CD4-positive, CD25-positive, alpha-beta regulatory T cell (primary cell): ENCODE measurements at regions not wholly inside any gene's neighbourhood (a gene's known extent, or its start where the extent isn't known, plus 50 kb on each side); places are given as distances from the start of the nearest gene placed in this dataset.
A peak's percentile ranks its signal among the peaks of the same experiment; 100 is the strongest.

Experiments
- ATAC-seq, 2 donors: fragments of 150-1000 bp; cut with Tn5 transposase; one replicate each; pipeline ENCODE4 v1.10.0; 2021; ENCODE audit warnings: low read depth in 2 of 2, moderate number of reproducible peaks in 2 of 2, moderate library complexity in 1 of 2
- DNase-seq, 3 donors: peaks; one replicate each; pipeline versions ENCODE4 v3.0.0 to v3.0.0-alpha.2; 2012 to 2022; ENCODE audit warnings: mixed read lengths in 1 of 3
- H3K27ac ChIP-seq: one replicate; pipeline ENCODE4 v1.7.0; 2013; ENCODE audit warnings: mild to moderate bottlenecking, low read length; ENCODE audit not compliant: insufficient read depth, poor library complexity, severe bottlenecking
- H3K27me3 ChIP-seq: one replicate; pipeline ENCODE4 v1.7.0; 2013; ENCODE audit warnings: low read length; ENCODE audit not compliant: control insufficient read depth, insufficient read depth
- H3K36me3 ChIP-seq: one replicate; pipeline ENCODE4 v1.7.0; 2013; ENCODE audit warnings: mild to moderate bottlenecking, low read length, moderate library complexity; ENCODE audit not compliant: control insufficient read depth, insufficient read depth
- H3K4me1 ChIP-seq: 2 replicates; pipeline ENCODE4 v1.7.0; 2013; ENCODE audit warnings: mild to moderate bottlenecking, low read length; ENCODE audit not compliant: insufficient read depth, control insufficient read depth, poor library complexity, severe bottlenecking
- H3K4me3 ChIP-seq: one replicate; pipeline ENCODE4 v1.7.0; 2013; ENCODE audit warnings: low read depth, mild to moderate bottlenecking, low read length, moderate library complexity
- H3K9me3 ChIP-seq, 2 experiments: 1 replicate in 1 of 2; 2 replicates in 1 of 2; pipeline ENCODE4 v1.7.0; 2013; ENCODE audit warnings: low read length in 2 of 2, mild to moderate bottlenecking in 1 of 2, moderate library complexity in 1 of 2; ENCODE audit not compliant: control insufficient read depth in 2 of 2
- H3K27ac Mint-ChIP-seq, 3 donors: one replicate each; pipeline ENCODE4 v1.8.0; 2020 to 2022; ENCODE audit warnings: mild to moderate bottlenecking in 3 of 3, mixed read lengths in 3 of 3, moderate library complexity in 2 of 3
- H3K27me3 Mint-ChIP-seq: one replicate; pipeline ENCODE4 v1.8.0; 2022; ENCODE audit warnings: mild to moderate bottlenecking, mixed read lengths
- H3K36me3 Mint-ChIP-seq: one replicate; pipeline ENCODE4 v1.8.0; 2020; ENCODE audit warnings: mixed read lengths
- H3K4me1 Mint-ChIP-seq, 4 donors: one replicate each; pipeline ENCODE4 v1.8.0; 2020 to 2022; ENCODE audit warnings: mixed read lengths in 4 of 4, mild to moderate bottlenecking in 1 of 4
- H3K4me3 Mint-ChIP-seq, 4 donors: one replicate each; pipeline ENCODE4 v1.8.0; 2020 to 2022; ENCODE audit warnings: mild to moderate bottlenecking in 4 of 4, mixed read lengths in 4 of 4, moderate library complexity in 3 of 4
- H3K9me3 Mint-ChIP-seq, 7 donors: one replicate each; pipeline ENCODE4 v1.8.0; 2020 to 2022; ENCODE audit warnings: mixed read lengths in 7 of 7, mild to moderate bottlenecking in 3 of 7, moderate library complexity in 2 of 7

GRCh38 chr9:79390781-79391770 is 180.7 kb upstream of the TLE4 start:
- no peaks in the 10 kb centered on the region for H3K36me3 Mint-ChIP-seq
- H3K4me1 ChIP-seq, result no peaks in the 10 kb centered on the region
- no peak overlapping the region for H3K27ac ChIP-seq
- no peaks in the 10 kb centered on the region for H3K9me3 Mint-ChIP-seq
- no peak overlapping the region for H3K4me3 Mint-ChIP-seq
- H3K27ac Mint-ChIP-seq, result no peak overlapping the region
- no peaks in the 10 kb centered on the region for H3K9me3 ChIP-seq
- H3K27me3 Mint-ChIP-seq, result no peaks in the 10 kb centered on the region
- ATAC-seq, result no peak
- no peaks in the 10 kb centered on the region for H3K27me3 ChIP-seq
- no peaks in the 10 kb centered on the region for H3K36me3 ChIP-seq
- H3K4me1 Mint-ChIP-seq, result no peaks in the 10 kb centered on the region
- H3K4me3 ChIP-seq, result no peak overlapping the region
- DNase-seq, result no peak

DNA sequence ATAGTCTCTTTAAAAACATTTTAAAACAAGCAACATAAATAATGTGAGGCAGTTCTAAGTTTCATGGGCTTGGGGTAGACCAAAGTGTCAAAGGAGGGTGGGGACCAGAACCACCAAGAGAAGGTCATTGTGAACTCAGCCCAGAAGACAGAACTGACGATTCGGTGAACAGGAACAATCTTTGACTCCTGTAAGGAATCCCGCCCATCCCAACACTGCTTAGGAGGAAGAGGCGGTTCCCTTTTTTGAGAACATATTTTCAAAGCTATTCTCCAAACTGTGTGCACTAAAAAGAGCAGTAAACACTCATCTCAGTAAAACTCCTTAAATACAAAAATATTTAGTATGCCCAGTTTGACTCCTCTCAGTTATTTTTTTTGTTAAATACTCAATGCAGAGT is 176.5 kb upstream of the TLE4 start:
- H3K27me3 ChIP-seq, result no peaks in the 10 kb centered on the region
- Mint-ChIP-seq H3K4me1 (no peaks in the 10 kb centered on the region), H3K4me3 (no peak overlapping the region), H3K27me3 (no peaks in the 10 kb centered on the region), H3K27ac (no peak overlapping the region), H3K9me3 (no peaks in the 10 kb centered on the region), H3K36me3 (no peaks in the 10 kb centered on the region)
- ATAC-seq, result no peak
- no peaks in the 10 kb centered on the region for H3K4me1 ChIP-seq
- DNase-seq, result no peak
- H3K9me3 ChIP-seq, result no peaks in the 10 kb centered on the region
- no peak overlapping the region for H3K27ac ChIP-seq
- H3K36me3 ChIP-seq, result no peaks in the 10 kb centered on the region
- no peak overlapping the region for H3K4me3 ChIP-seq

- Mint-ChIP-seq H3K4me3 (no peak overlapping the region), H3K27ac (no peak overlapping the region)
Measured at GRCh38 chr9:79395755-79396154, 176.0 kb upstream of the TLE4 start.

DNA sequence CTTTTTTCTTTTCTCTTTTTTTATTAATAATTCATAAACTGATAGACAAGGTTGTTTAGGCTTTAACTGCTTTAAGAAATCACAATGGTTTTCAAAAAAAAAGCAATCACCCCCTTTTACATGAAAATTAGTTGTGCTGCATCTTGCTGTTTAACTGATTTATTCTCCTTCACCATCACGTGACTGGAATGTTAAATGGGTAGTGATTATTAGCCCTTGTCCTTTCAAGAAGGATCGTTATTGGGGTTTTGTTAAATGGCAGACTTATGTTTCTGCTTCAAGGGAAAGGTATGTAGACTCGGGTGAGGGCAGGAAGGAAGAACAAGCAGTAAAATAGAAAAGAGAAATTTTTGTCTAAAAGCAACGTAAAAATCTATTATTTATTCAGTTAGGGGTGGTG is 175.6 kb upstream of the TLE4 start:
- Mint-ChIP-seq H3K4me3 (no peak overlapping the region), H3K4me1 (no peaks in the 10 kb centered on the region), H3K9me3 (no peaks in the 10 kb centered on the region), H3K36me3 (no peaks in the 10 kb centered on the region), H3K27ac (no peak overlapping the region), H3K27me3 (no peaks in the 10 kb centered on the region)
- Histone ChIP-seq H3K27ac (no peak overlapping the region), H3K4me1 (no peaks in the 10 kb centered on the region), H3K4me3 (no peak overlapping the region), H3K36me3 (no peaks in the 10 kb centered on the region), H3K27me3 (no peaks in the 10 kb centered on the region), H3K9me3 (no peaks in the 10 kb centered on the region)
- ATAC-seq (no peak), DNase-seq (no peak)

More at GRCh38 chr9:79395755-79396154, 176.0 kb upstream of the TLE4 start:
- DNase-seq, result no peak
- no peak overlapping the region for H3K27ac ChIP-seq
- no peak overlapping the region for H3K4me3 ChIP-seq
- H3K4me1 ChIP-seq, result no peaks in the 10 kb centered on the region
- Mint-ChIP-seq H3K9me3 (no peaks in the 10 kb centered on the region), H3K36me3 (no peaks in the 10 kb centered on the region), H3K27me3 (no peaks in the 10 kb centered on the region), H3K4me1 (no peaks in the 10 kb centered on the region)
- no peaks in the 10 kb centered on the region for H3K9me3 ChIP-seq
- H3K27me3 ChIP-seq, result no peaks in the 10 kb centered on the region
- no peaks in the 10 kb centered on the region for H3K36me3 ChIP-seq
- ATAC-seq, result no peak

DNA sequence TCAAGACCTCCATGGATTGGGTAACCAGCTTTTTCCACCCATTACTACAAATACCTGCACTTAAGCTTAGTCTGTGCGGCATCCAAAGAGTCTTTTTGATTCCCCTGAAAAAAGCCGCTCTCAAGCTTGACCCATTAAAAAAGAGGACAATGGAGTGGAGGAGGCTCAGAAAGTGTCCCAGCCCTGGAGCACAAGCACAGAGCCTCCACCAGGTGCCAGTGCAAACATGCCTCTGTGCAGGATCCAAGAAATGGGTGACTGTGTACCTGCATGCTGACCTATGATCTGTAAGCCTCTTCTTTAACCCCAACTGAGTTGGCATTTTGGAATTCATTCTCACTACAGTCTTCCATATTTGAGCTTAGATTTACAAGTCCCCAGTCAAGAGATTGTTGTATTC is 168.3 kb upstream of the TLE4 start:
- Histone ChIP-seq H3K27ac (no peak overlapping the region), H3K9me3 (no peaks in the 10 kb centered on the region), H3K27me3 (no peaks in the 10 kb centered on the region), H3K4me3 (no peak overlapping the region), H3K4me1 (no peaks in the 10 kb centered on the region), H3K36me3 (no peaks in the 10 kb centered on the region)
- no peaks in the 10 kb centered on the region for H3K36me3 Mint-ChIP-seq
- no peaks in the 10 kb centered on the region for H3K4me1 Mint-ChIP-seq
- ATAC-seq (no peak), DNase-seq (peak in 1 of 3 donors; percentile 8)
- H3K4me3 Mint-ChIP-seq, result no peak overlapping the region
- H3K9me3 Mint-ChIP-seq, result no peaks in the 10 kb centered on the region
- H3K27me3 Mint-ChIP-seq, result no peaks in the 10 kb centered on the region
- H3K27ac Mint-ChIP-seq, result no peak overlapping the region

- no peaks in the 10 kb centered on the region for H3K27me3 ChIP-seq
- Mint-ChIP-seq H3K9me3 (no peaks in the 10 kb centered on the region), H3K27me3 (no peaks in the 10 kb centered on the region), H3K36me3 (no peaks in the 10 kb centered on the region), H3K27ac (peak overlapping the region in 1 of 3 donors; percentile 3), H3K4me1 (no peaks in the 10 kb centered on the region), H3K4me3 (no peak overlapping the region)
- H3K27ac ChIP-seq, result no peak overlapping the region
- no peaks in the 10 kb centered on the region for H3K4me1 ChIP-seq
- no peaks in the 10 kb centered on the region for H3K36me3 ChIP-seq
- DNase-seq (no peak), ATAC-seq (no peak)
- no peak overlapping the region for H3K4me3 ChIP-seq
- no peaks in the 10 kb centered on the region for H3K9me3 ChIP-seq
Measured at GRCh38 chr9:79408200-79408599, 163.6 kb upstream of the TLE4 start.

DNA sequence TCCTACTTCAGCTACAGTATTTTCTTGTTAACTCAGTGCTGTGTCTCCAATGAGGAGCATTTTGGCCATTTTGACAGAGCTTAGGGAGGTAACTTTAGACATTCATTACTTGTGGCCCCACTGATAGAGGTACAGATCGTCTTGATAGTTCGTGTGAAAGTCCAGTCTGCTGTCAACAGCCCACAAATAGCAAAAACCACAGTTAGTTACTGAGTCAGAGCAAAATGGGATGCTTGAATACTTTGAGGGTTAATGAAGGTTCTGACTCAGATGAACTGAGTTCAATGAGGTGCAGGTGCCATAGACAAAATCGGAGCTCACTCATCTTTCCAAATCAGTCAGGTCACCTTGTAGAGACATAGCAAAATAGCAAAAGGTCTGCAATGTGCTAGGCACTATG is 163.1 kb upstream of the TLE4 start:
- Mint-ChIP-seq H3K4me3 (no peak overlapping the region), H3K27ac (no peak overlapping the region), H3K27me3 (no peaks in the 10 kb centered on the region), H3K9me3 (no peaks in the 10 kb centered on the region), H3K4me1 (no peaks in the 10 kb centered on the region), H3K36me3 (no peaks in the 10 kb centered on the region)
- ATAC-seq, result no peak
- Histone ChIP-seq H3K9me3 (no peaks in the 10 kb centered on the region), H3K27me3 (no peaks in the 10 kb centered on the region), H3K4me3 (no peak overlapping the region), H3K27ac (no peak overlapping the region), H3K4me1 (no peaks in the 10 kb centered on the region), H3K36me3 (no peaks in the 10 kb centered on the region)
- DNase-seq, result no peak
